Osteocyte (in vitro differentiated cells): ENCODE measurements at regions not wholly inside any gene's neighbourhood (a gene's known extent, or its start where the extent isn't known, plus 50 kb on each side); places are given as distances from the start of the nearest gene placed in this dataset.

Source experiments
- DNase-seq: peaks from one replicate; pipeline ENCODE4 v3.0.0; 2021; ENCODE audit warnings: mixed read lengths; ENCODE audit not compliant: unreplicated experiment; ENCODE audit errors: extremely low spot score
- H3K27ac Mint-ChIP-seq: one replicate; pipeline ENCODE4 v1.8.0; 2021; ENCODE audit warnings: mild to moderate bottlenecking, mixed read lengths; ENCODE audit not compliant: unreplicated experiment
- H3K27me3 Mint-ChIP-seq: one replicate; pipeline ENCODE4 v1.8.0; 2021; ENCODE audit warnings: mixed read lengths; ENCODE audit not compliant: unreplicated experiment
- H3K36me3 Mint-ChIP-seq: one replicate; pipeline ENCODE4 v1.8.0; 2021; ENCODE audit warnings: mixed read lengths; ENCODE audit not compliant: unreplicated experiment
- H3K4me1 Mint-ChIP-seq: one replicate; pipeline ENCODE4 v1.8.0; 2021; ENCODE audit warnings: mixed read lengths; ENCODE audit not compliant: unreplicated experiment
- H3K4me3 Mint-ChIP-seq: one replicate; pipeline ENCODE4 v1.8.0; 2021; ENCODE audit warnings: mild to moderate bottlenecking, moderate library complexity, mixed read lengths; ENCODE audit not compliant: unreplicated experiment
- H3K9me3 Mint-ChIP-seq: one replicate; pipeline ENCODE4 v1.8.0; 2021; ENCODE audit warnings: mixed read lengths; ENCODE audit not compliant: unreplicated experiment
- CTCF ChIP-seq: fragments of 200-600 bp; sonication (generic); IDR thresholded peaks from 2 replicates; pipeline ENCODE4 v1.5.0; 2021; ENCODE audit warnings: antibody characterized with exemption, mild to moderate bottlenecking, moderate library complexity

- no peak overlapping the region for H3K4me3 Mint-ChIP-seq
- no peak for TF ChIP-seq CTCF
- H3K9me3 Mint-ChIP-seq: no peaks in the 10 kb centered on the region
- H3K27ac Mint-ChIP-seq: no peak overlapping the region
- no peak for DNase-seq
- H3K4me1 Mint-ChIP-seq: peaks cover 60% of the 10 kb centered on the region
- H3K27me3 Mint-ChIP-seq: no peaks in the 10 kb centered on the region
- peaks cover 12% of the 10 kb centered on the region for H3K36me3 Mint-ChIP-seq
Observed at GRCh38 chr14:100391173-100391572, 68.0 kb downstream of the SLC25A47 start.

GRCh38 chr14:100391724-100392123 lies 68.6 kb downstream of the SLC25A47 start:
- H3K27me3 Mint-ChIP-seq: no peaks in the 10 kb centered on the region
- no peak for TF ChIP-seq CTCF
- H3K9me3 Mint-ChIP-seq: no peaks in the 10 kb centered on the region
- H3K27ac Mint-ChIP-seq: no peak overlapping the region
- no peak overlapping the region for H3K4me3 Mint-ChIP-seq
- peaks cover 13% of the 10 kb centered on the region for H3K36me3 Mint-ChIP-seq
- no peak for DNase-seq
- H3K4me1 Mint-ChIP-seq: peaks cover 54% of the 10 kb centered on the region

GRCh38 chr14:100392356-100392755 lies 69.2 kb downstream of the SLC25A47 start:
- Mint-ChIP-seq H3K9me3 (no peaks in the 10 kb centered on the region), H3K36me3 (peaks cover 19% of the 10 kb centered on the region), H3K4me3 (no peak overlapping the region), H3K4me1 (peaks cover 51% of the 10 kb centered on the region), H3K27ac (no peak overlapping the region), H3K27me3 (no peaks in the 10 kb centered on the region)
- DNase-seq: no peak
- TF ChIP-seq CTCF: no peak

GRCh38 chr14:100393362-100393761 lies 70.2 kb downstream of the SLC25A47 start:
- Mint-ChIP-seq H3K4me3 (no peak overlapping the region), H3K36me3 (peaks cover 21% of the 10 kb centered on the region), H3K4me1 (peaks cover 46% of the 10 kb centered on the region), H3K9me3 (no peaks in the 10 kb centered on the region), H3K27me3 (no peaks in the 10 kb centered on the region), H3K27ac (no peak overlapping the region)
- no peak for TF ChIP-seq CTCF
- no peak for DNase-seq

GRCh38 chr14:100393906-100394732 lies 71.0 kb downstream of the SLC25A47 start:
- no peaks in the 10 kb centered on the region for H3K27me3 Mint-ChIP-seq
- no peak for DNase-seq
- H3K4me3 Mint-ChIP-seq: no peak overlapping the region
- H3K27ac Mint-ChIP-seq: no peak overlapping the region
- H3K36me3 Mint-ChIP-seq: peaks cover 21% of the 10 kb centered on the region
- TF ChIP-seq CTCF: no peak
- H3K9me3 Mint-ChIP-seq: no peaks in the 10 kb centered on the region
- peaks cover 46% of the 10 kb centered on the region for H3K4me1 Mint-ChIP-seq
